Neural cell (in vitro differentiated cells): ENCODE measurements at regions not wholly inside any gene's neighbourhood (a gene's known extent, or its start where the extent isn't known, plus 50 kb on each side); places are given as distances from the start of the nearest gene placed in this dataset.

Source experiments
- H2AFZ ChIP-seq: fragments of 200-600, 300-800 bp; sonication (generic), shearing (Covaris generic); 2 replicates; pipeline ENCODE4 v1.6.0; 2014; ENCODE audit warnings: low read depth, mild to moderate bottlenecking, antibody characterized with exemption, low read length, moderate library complexity
- H3F3A ChIP-seq: fragments of 200-600 bp; shearing (Covaris generic); 2 replicates; pipeline ENCODE4 v1.6.1; 2016; ENCODE audit warnings: mild to moderate bottlenecking, moderate library complexity, mixed read lengths, antibody characterized with exemption, low read length; ENCODE audit not compliant: insufficient read depth, poor library complexity, severe bottlenecking
- H3K27ac ChIP-seq: fragments of 200-600, 300-800 bp; sonication (generic), shearing (Covaris generic); 2 replicates; pipeline ENCODE4 v1.5.1; 2014; ENCODE audit warnings: mild to moderate bottlenecking, low read length, moderate library complexity
- H3K27me3 ChIP-seq: fragments of 300-800, 200-600 bp; sonication (generic), shearing (Covaris generic); 2 replicates; pipeline ENCODE4 v1.6.0; 2014; ENCODE audit warnings: mild to moderate bottlenecking, low read depth, low read length, moderate library complexity; ENCODE audit not compliant: insufficient read depth
- H3K36me3 ChIP-seq: fragments of 300-800, 200-600 bp; sonication (generic), shearing (Covaris generic); 2 replicates; pipeline ENCODE4 v1.5.1; 2014; ENCODE audit warnings: mild to moderate bottlenecking, antibody characterized with exemption, low read length, moderate library complexity; ENCODE audit not compliant: insufficient read depth
- H3K4me2 ChIP-seq: fragments of 300-800, 200-600 bp; sonication (generic), shearing (Covaris generic); 2 replicates; pipeline ENCODE4 v1.6.0; 2014; ENCODE audit warnings: mild to moderate bottlenecking, low read length
- H3K4me3 ChIP-seq: fragments of 300-800, 200-600 bp; sonication (generic), shearing (Covaris generic); 2 replicates; pipeline ENCODE4 v1.5.1; 2014; ENCODE audit warnings: mild to moderate bottlenecking, low read length, moderate library complexity
- H3K79me2 ChIP-seq: fragments of 200-600 bp; shearing (Covaris generic); replicated peaks from 2 replicates; pipeline ENCODE4 v1.6.0; 2014; ENCODE audit warnings: mild to moderate bottlenecking, low read length, moderate library complexity; ENCODE audit not compliant: insufficient read depth
- H3K9ac ChIP-seq: fragments of 300-800, 200-600 bp; sonication (generic), shearing (Covaris generic); 2 replicates; pipeline ENCODE4 v1.6.1; 2016; ENCODE audit warnings: mild to moderate bottlenecking, low read length, mixed read lengths
- H3K9me2 ChIP-seq: fragments of 200-600 bp; shearing (Covaris generic); 2 replicates; pipeline ENCODE4 v1.6.1; 2016; ENCODE audit warnings: mild to moderate bottlenecking, low read length, mixed read lengths; ENCODE audit not compliant: insufficient read depth
- H3K9me3 ChIP-seq: fragments of 200-600, 300-800 bp; sonication (generic), shearing (Covaris generic); 2 replicates; pipeline ENCODE4 v1.6.1; 2016; ENCODE audit warnings: mild to moderate bottlenecking, mixed run types, low read length, moderate library complexity, mixed read lengths
- H4K20me1 ChIP-seq: fragments of 200-600 bp; shearing (Covaris generic); 2 replicates; pipeline ENCODE4 v1.6.1; 2016; ENCODE audit warnings: mild to moderate bottlenecking, mixed run types; ENCODE audit not compliant: insufficient read depth
- EP300 ChIP-seq: fragments of 450-650 bp; conservative IDR thresholded peaks from 2 replicates; pipeline ENCODE4 v1.6.1; 2014; ENCODE audit warnings: antibody characterized with exemption, mild to moderate bottlenecking, moderate library complexity; ENCODE audit not compliant: poor library complexity, severe bottlenecking
- EZH2 ChIP-seq: fragments of 200-600, 300-800 bp; shearing (Covaris generic), sonication (generic); IDR thresholded peaks from 2 replicates; pipeline ENCODE4 v1.6.1; 2014; ENCODE audit warnings: antibody characterized with exemption, low read length, borderline replicate concordance, mild to moderate bottlenecking; ENCODE audit not compliant: insufficient read depth, poor library complexity, severe bottlenecking
- MXI1 ChIP-seq: fragments of 450-650 bp; conservative IDR thresholded peaks from 2 replicates; pipeline ENCODE4 v1.6.1; 2014; ENCODE audit warnings: antibody characterized with exemption, mild to moderate bottlenecking; ENCODE audit not compliant: poor library complexity, severe bottlenecking
- POLR2AphosphoS5 ChIP-seq: IDR thresholded peaks from 2 replicates; pipeline ENCODE4 v1.6.1; 2012
- RAD21 ChIP-seq: fragments of 450-650 bp; conservative IDR thresholded peaks from 2 replicates; pipeline ENCODE4 v1.6.1; 2014; ENCODE audit warnings: antibody characterized with exemption, mild to moderate bottlenecking, moderate library complexity
- SMC3 ChIP-seq: fragments of 450-650 bp; conservative IDR thresholded peaks from 2 replicates; pipeline ENCODE4 v1.6.1; 2014; ENCODE audit warnings: antibody characterized with exemption, mild to moderate bottlenecking, moderate library complexity; ENCODE audit not compliant: poor library complexity
- TAF1 ChIP-seq: IDR thresholded peaks from 2 replicates; pipeline ENCODE4 v1.6.1; 2012; ENCODE audit warnings: low read depth
- TF ChIP-seq, protein P1 (sequence below): fragments of 450-650 bp; IDR thresholded peaks from 2 replicates; pipeline ENCODE4 v1.5.1; 2014; ENCODE audit warnings: antibody characterized with exemption, mild to moderate bottlenecking, moderate library complexity; ENCODE audit not compliant: poor library complexity, severe bottlenecking
- TF ChIP-seq, protein P2 (sequence below): IDR thresholded peaks from 2 replicates; pipeline ENCODE4 v1.6.1; 2012; ENCODE audit warnings: borderline replicate concordance

DNA sequence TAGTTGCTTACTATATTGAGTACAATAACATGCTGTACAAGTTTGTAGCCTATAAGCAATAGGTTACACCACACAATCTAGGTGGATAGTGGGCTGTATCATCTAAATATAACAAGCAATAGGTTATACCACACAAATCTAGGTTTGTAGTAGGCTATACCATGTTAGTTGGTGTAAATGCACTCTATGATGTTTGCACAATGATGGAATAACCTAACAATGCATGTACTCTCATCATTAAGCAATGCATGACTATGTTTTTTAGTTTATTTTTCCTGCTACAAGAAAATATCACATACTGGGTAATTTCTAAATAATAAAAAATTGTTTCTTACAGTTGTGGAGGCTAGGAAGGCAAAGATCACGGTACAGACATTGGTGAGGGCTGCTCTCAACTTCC is 262.5 kb downstream of the SLITRK6 start:
- H3K27me3 ChIP-seq = no peaks in the 10 kb centered on the region
- H3K4me3 ChIP-seq = no peak overlapping the region
- H3K27ac ChIP-seq = no peak overlapping the region
- no peaks in the 10 kb centered on the region for H3K9me3 ChIP-seq
- H2AFZ ChIP-seq = no peak overlapping the region
- no peaks in the 10 kb centered on the region for H3K79me2 ChIP-seq
- no peaks in the 10 kb centered on the region for H3K9me2 ChIP-seq
- H3F3A ChIP-seq = no peaks in the 10 kb centered on the region
- H4K20me1 ChIP-seq = no peaks in the 10 kb centered on the region
- H3K9ac ChIP-seq = no peak overlapping the region
- no peaks in the 10 kb centered on the region for H3K36me3 ChIP-seq
- TF ChIP-seq, protein P1, sequence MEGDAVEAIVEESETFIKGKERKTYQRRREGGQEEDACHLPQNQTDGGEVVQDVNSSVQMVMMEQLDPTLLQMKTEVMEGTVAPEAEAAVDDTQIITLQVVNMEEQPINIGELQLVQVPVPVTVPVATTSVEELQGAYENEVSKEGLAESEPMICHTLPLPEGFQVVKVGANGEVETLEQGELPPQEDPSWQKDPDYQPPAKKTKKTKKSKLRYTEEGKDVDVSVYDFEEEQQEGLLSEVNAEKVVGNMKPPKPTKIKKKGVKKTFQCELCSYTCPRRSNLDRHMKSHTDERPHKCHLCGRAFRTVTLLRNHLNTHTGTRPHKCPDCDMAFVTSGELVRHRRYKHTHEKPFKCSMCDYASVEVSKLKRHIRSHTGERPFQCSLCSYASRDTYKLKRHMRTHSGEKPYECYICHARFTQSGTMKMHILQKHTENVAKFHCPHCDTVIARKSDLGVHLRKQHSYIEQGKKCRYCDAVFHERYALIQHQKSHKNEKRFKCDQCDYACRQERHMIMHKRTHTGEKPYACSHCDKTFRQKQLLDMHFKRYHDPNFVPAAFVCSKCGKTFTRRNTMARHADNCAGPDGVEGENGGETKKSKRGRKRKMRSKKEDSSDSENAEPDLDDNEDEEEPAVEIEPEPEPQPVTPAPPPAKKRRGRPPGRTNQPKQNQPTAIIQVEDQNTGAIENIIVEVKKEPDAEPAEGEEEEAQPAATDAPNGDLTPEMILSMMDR = no peak
- TF ChIP-seq MXI1 = no peak
- TF ChIP-seq TAF1 = no peak
- TF ChIP-seq, protein P2, sequence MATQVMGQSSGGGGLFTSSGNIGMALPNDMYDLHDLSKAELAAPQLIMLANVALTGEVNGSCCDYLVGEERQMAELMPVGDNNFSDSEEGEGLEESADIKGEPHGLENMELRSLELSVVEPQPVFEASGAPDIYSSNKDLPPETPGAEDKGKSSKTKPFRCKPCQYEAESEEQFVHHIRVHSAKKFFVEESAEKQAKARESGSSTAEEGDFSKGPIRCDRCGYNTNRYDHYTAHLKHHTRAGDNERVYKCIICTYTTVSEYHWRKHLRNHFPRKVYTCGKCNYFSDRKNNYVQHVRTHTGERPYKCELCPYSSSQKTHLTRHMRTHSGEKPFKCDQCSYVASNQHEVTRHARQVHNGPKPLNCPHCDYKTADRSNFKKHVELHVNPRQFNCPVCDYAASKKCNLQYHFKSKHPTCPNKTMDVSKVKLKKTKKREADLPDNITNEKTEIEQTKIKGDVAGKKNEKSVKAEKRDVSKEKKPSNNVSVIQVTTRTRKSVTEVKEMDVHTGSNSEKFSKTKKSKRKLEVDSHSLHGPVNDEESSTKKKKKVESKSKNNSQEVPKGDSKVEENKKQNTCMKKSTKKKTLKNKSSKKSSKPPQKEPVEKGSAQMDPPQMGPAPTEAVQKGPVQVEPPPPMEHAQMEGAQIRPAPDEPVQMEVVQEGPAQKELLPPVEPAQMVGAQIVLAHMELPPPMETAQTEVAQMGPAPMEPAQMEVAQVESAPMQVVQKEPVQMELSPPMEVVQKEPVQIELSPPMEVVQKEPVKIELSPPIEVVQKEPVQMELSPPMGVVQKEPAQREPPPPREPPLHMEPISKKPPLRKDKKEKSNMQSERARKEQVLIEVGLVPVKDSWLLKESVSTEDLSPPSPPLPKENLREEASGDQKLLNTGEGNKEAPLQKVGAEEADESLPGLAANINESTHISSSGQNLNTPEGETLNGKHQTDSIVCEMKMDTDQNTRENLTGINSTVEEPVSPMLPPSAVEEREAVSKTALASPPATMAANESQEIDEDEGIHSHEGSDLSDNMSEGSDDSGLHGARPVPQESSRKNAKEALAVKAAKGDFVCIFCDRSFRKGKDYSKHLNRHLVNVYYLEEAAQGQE = no peak
- no peak for TF ChIP-seq EP300
- no peak for TF ChIP-seq POLR2AphosphoS5
- no peak for TF ChIP-seq SMC3
- TF ChIP-seq RAD21 = no peak
- no peak for TF ChIP-seq EZH2
- no peak overlapping the region for H3K4me2 ChIP-seq

DNA sequence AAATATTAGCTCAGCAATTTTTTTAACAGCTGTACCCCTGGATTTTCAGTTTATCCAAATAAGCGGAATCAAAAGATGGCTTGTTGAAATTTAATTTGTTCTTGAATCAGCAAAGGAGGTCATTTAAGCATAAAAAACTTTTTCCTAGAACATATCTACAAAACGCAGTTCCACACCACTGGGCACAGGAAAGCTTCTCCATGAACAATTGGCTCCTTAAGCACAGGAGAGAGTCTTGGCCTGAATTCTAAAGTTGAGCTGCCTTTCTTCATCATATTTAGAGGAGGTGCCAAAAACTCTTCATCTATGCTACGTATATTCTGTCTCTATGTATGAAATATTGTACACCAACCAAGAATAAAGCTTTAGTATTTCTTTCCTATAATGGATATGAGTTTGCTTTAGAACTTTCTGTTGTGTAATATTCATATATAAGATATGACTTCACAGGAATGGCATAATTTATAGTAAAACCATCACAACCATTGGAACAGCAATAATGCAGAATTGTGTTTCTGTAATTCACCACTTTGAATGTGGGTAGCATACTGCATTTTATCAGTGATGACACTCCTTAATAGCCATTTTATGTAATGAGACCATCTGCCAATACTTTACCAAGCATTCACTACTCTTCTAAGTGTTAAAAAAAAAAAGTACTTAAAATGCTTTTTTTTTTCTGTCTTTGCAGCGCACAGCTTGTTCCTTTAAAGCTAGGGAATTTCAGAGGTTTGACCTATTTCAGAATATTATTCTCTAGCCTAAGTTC is 263.7 kb downstream of the SLITRK6 start:
- H3F3A ChIP-seq = no peaks in the 10 kb centered on the region
- H3K27me3 ChIP-seq = no peaks in the 10 kb centered on the region
- H3K4me3 ChIP-seq = no peak overlapping the region
- TF ChIP-seq EP300 = no peak
- TF ChIP-seq RAD21 = no peak
- TF ChIP-seq EZH2 = no peak
- TF ChIP-seq SMC3 = no peak
- TF ChIP-seq MXI1 = no peak
- TF ChIP-seq POLR2AphosphoS5 = no peak
- TF ChIP-seq, protein P1 = no peak
- no peak for TF ChIP-seq TAF1
- TF ChIP-seq, protein P2 = no peak
- no peak overlapping the region for H3K4me2 ChIP-seq
- H3K9ac ChIP-seq = no peak overlapping the region
- no peaks in the 10 kb centered on the region for H3K9me3 ChIP-seq
- no peaks in the 10 kb centered on the region for H3K79me2 ChIP-seq
- no peaks in the 10 kb centered on the region for H4K20me1 ChIP-seq
- no peaks in the 10 kb centered on the region for H3K9me2 ChIP-seq
- no peak overlapping the region for H2AFZ ChIP-seq
- no peak overlapping the region for H3K27ac ChIP-seq
- H3K36me3 ChIP-seq = no peaks in the 10 kb centered on the region
